Lung (tissue), 11 donors: ENCODE measurements at regions not wholly inside any gene's neighbourhood (a gene's known extent, or its start where the extent isn't known, plus 50 kb on each side); places are given as distances from the start of the nearest gene placed in this dataset.

Experiments
- ATAC-seq: fragments of 200-7000 bp; cut with Tn5 transposase; one replicate; pipeline ENCODE4 v1.9.1; 2020; ENCODE audit warnings: moderate number of reproducible peaks; ENCODE audit not compliant: insufficient read depth, low FRiP score
- DNase-seq, 3 donors: peaks; one replicate each; pipeline ENCODE4 v3.0.0-alpha.2; 2013 to 2017
- H3K27ac ChIP-seq, 2 donors: one replicate each; pipeline ENCODE4 v1.5.1; 2013; ENCODE audit warnings: mild to moderate bottlenecking in 2 of 2, moderate library complexity in 2 of 2, control low read depth in 1 of 2, inconsistent platforms in 1 of 2, low read depth in 1 of 2, low read length in 1 of 2
- H3K27me3 ChIP-seq, 3 donors: one replicate each; pipeline ENCODE4 v1.5.1; 2013; ENCODE audit warnings: low read length in 2 of 3; ENCODE audit not compliant: control insufficient read depth in 3 of 3, insufficient read depth in 3 of 3
- H3K36me3 ChIP-seq, 4 donors: one replicate each; pipeline ENCODE4 v1.5.1; 2013; ENCODE audit warnings: low read length in 4 of 4, mild to moderate bottlenecking in 1 of 4, moderate library complexity in 1 of 4; ENCODE audit not compliant: control insufficient read depth in 4 of 4, insufficient read depth in 4 of 4
- H3K4me1 ChIP-seq, 5 donors: one replicate each; pipeline ENCODE4 v1.5.1; 2013; ENCODE audit warnings: low read length in 5 of 5, mild to moderate bottlenecking in 2 of 5, moderate library complexity in 1 of 5; ENCODE audit not compliant: control insufficient read depth in 5 of 5, insufficient read depth in 5 of 5
- H3K4me3 ChIP-seq: one replicate; pipeline ENCODE4 v1.5.1; 2013; ENCODE audit warnings: mild to moderate bottlenecking, control low read depth, moderate library complexity
- H3K9ac ChIP-seq, 2 donors: one replicate each; pipeline ENCODE4 v1.5.1; 2013; ENCODE audit warnings: low read length in 2 of 2, control low read depth in 1 of 2; ENCODE audit not compliant: insufficient read depth in 1 of 2
- H3K9me3 ChIP-seq, 4 donors: one replicate each; pipeline ENCODE4 v1.5.1; 2013; ENCODE audit warnings: low read length in 3 of 4, mild to moderate bottlenecking in 1 of 4, moderate library complexity in 1 of 4; ENCODE audit not compliant: control insufficient read depth in 4 of 4, insufficient read depth in 3 of 4
- CTCF ChIP-seq: IDR thresholded peaks from 2 replicates; pipeline ENCODE4 v1.5.1; 2012; ENCODE audit warnings: mild to moderate bottlenecking; ENCODE audit errors: control extremely low read depth, extremely low read depth
- WGBS, 2 donors: extraction: QIAGEN DNeasy Blood & Tissue Kit; methylation state at CpG; one replicate each; pipeline ENCODE4 v1.1.7; 2013; 5-methylcytosine and 5-hydroxymethylcytosine counted together
- donor health status: control.
- donor health status: control.
- donor health status: Bipolar disorder and iron deficiency.
- donor health status: healthy.
- donor health status: DM: yes; HTN: yes; CAD: no.

- Histone ChIP-seq H3K36me3 (no peaks in the 10 kb centered on the region), H3K9me3 (no peaks in the 10 kb centered on the region), H3K27me3 (no peaks in the 10 kb centered on the region), H3K9ac (no peak overlapping the region), H3K4me1 (peaks cover 0 to 16% (median 0%) of the 10 kb centered on the region in 5 donors), H3K4me3 (no peak overlapping the region), H3K27ac (peak overlapping the region in 1 of 2 donors; percentile 60)
- ATAC-seq (no peak), DNase-seq (peak in 1 of 3 donors; percentile 5)
- TF ChIP-seq CTCF = no peak
- 7 to 9% methylated on average over 2 of the region's 2 CpGs for WGBS, 2 donors
Measured at GRCh38 chr3:30227571-30228301, 378.7 kb upstream of the TGFBR2 start.

DNA sequence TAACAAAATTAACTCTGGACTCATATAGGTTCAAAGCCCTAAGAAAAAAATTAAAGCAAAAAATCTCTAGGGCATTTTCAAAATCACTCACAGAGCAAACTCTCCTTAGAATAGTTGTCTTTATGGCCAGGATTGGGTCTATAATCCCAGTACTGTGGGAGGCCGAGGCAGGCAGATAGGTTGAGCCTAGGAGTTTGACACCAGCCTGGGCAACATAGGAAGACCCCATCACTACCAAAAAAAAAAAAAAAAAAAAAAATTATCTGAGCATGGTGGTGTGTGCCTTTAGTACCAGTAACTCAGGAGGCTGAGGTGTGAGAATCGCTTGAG, 378.1 kb upstream of the TGFBR2 start:
- no peak overlapping the region for H3K9ac ChIP-seq
- no peaks in the 10 kb centered on the region for H3K27me3 ChIP-seq
- 95 to 96% methylated on average over 2 of the region's 2 CpGs for WGBS, 2 donors
- no peaks in the 10 kb centered on the region for H3K9me3 ChIP-seq
- no peak for TF ChIP-seq CTCF
- H3K27ac ChIP-seq = peak overlapping the region; percentile 3 to 60
- ATAC-seq (no peak), DNase-seq (no peak)
- no peaks in the 10 kb centered on the region for H3K36me3 ChIP-seq
- H3K4me1 ChIP-seq = peaks cover 0 to 17% (median 0%) of the 10 kb centered on the region in 5 donors
- H3K4me3 ChIP-seq = no peak overlapping the region

- Histone ChIP-seq H3K4me1 (peaks cover 0 to 17% (median 4%) of the 10 kb centered on the region in 5 donors), H3K9ac (no peak overlapping the region), H3K9me3 (no peaks in the 10 kb centered on the region), H3K27ac (peak overlapping the region in 1 of 2 donors; percentile 15), H3K27me3 (no peaks in the 10 kb centered on the region), H3K36me3 (no peaks in the 10 kb centered on the region), H3K4me3 (no peak overlapping the region)
- 78 to 91% methylated on average over 3 of the region's 3 CpGs for WGBS, 2 donors
- no peak for DNase-seq
- TF ChIP-seq CTCF = no peak
- ATAC-seq = no peak
Measured at GRCh38 chr3:30231277-30232141, 374.9 kb upstream of the TGFBR2 start.
